ENCODE measurements at regions not wholly inside any gene's neighbourhood (a gene's known extent, or its start where the extent isn't known, plus 50 kb on each side); places are given as distances from the start of the nearest gene placed in this dataset.

GRCh38 chr21:28751176-28751575 lies 241.5 kb downstream of the LTN1 start:
- Histone ChIP-seq H3K4me1 (ENCODE audit: insufficient read depth, low read length, poor library complexity, severe bottlenecking) (no peaks in the 10 kb centered on the region), H3K27me3 (replicated peaks; ENCODE audit: insufficient read depth, low read depth, low read length, poor library complexity) (no peaks in the 10 kb centered on the region), H3K36me3 (ENCODE audit: insufficient read depth, low read length, poor library complexity, severe bottlenecking) (no peaks in the 10 kb centered on the region), H3K9me3 (ENCODE audit: low read depth, low read length, poor library complexity, severe bottlenecking) (no peaks in the 10 kb centered on the region), H3K4me3 (ENCODE audit: low read depth, low read length, poor library complexity, severe bottlenecking) (no peak overlapping the region), H3K27ac (ENCODE audit: low read depth, low read length, poor library complexity, severe bottlenecking) (no peak overlapping the region)
- no peak for DNase-seq (ENCODE audit: low spot score)
- intact Hi-C loops (cut with micrococcal nuclease; ENCODE audit: unreplicated experiment), result no loop called here
- TF ChIP-seq CTCF (conservative IDR thresholded peaks at IDR 0.05; ENCODE audit: low read depth, low read length) (no peak), EZH2 (IDR thresholded peaks at IDR 0.05; ENCODE audit: borderline replicate concordance, low read depth, low read length, poor library complexity, severe bottlenecking) (no peak)
- BruUV-seq (replicated peaks), result no TSS peak
- CTCF ChIA-PET, result no interaction called here
- POLR2A ChIA-PET (ENCODE audit: low non-redundant PET), result interaction anchor here (0.6 kb wide), 1 partner anchor 9 kb away, joined by 5 read pairs; no protein-coding TSS in a partner anchor

- Histone ChIP-seq H3K27ac (ENCODE audit: low read depth, low read length, poor library complexity, severe bottlenecking) (no peak overlapping the region), H3K36me3 (ENCODE audit: insufficient read depth, low read length, poor library complexity, severe bottlenecking) (no peaks in the 10 kb centered on the region), H3K9me3 (ENCODE audit: low read depth, low read length, poor library complexity, severe bottlenecking) (no peaks in the 10 kb centered on the region), H3K4me1 (ENCODE audit: insufficient read depth, low read length, poor library complexity, severe bottlenecking) (no peaks in the 10 kb centered on the region), H3K4me3 (ENCODE audit: low read depth, low read length, poor library complexity, severe bottlenecking) (no peak overlapping the region), H3K27me3 (replicated peaks; ENCODE audit: insufficient read depth, low read depth, low read length, poor library complexity) (no peaks in the 10 kb centered on the region)
- TF ChIP-seq CTCF (conservative IDR thresholded peaks at IDR 0.05; ENCODE audit: low read depth, low read length) (no peak), EZH2 (IDR thresholded peaks at IDR 0.05; ENCODE audit: borderline replicate concordance, low read depth, low read length, poor library complexity, severe bottlenecking) (no peak)
- intact Hi-C loops (cut with micrococcal nuclease; ENCODE audit: unreplicated experiment), result no loop called here
- BruUV-seq (replicated peaks), result no TSS peak
- CTCF ChIA-PET, result no interaction called here
- POLR2A ChIA-PET (ENCODE audit: low non-redundant PET), result no interaction called here
- no peak for DNase-seq (ENCODE audit: low spot score)
These were observed 242.1 kb downstream of the LTN1 start for GRCh38 chr21:28750565-28750964.

- Histone ChIP-seq H3K9me3 (ENCODE audit: low read depth, low read length, poor library complexity, severe bottlenecking) (no peaks in the 10 kb centered on the region), H3K4me3 (ENCODE audit: low read depth, low read length, poor library complexity, severe bottlenecking) (no peak overlapping the region), H3K27ac (ENCODE audit: low read depth, low read length, poor library complexity, severe bottlenecking) (no peak overlapping the region), H3K36me3 (ENCODE audit: insufficient read depth, low read length, poor library complexity, severe bottlenecking) (no peaks in the 10 kb centered on the region), H3K27me3 (replicated peaks; ENCODE audit: insufficient read depth, low read depth, low read length, poor library complexity) (no peaks in the 10 kb centered on the region), H3K4me1 (ENCODE audit: insufficient read depth, low read length, poor library complexity, severe bottlenecking) (no peaks in the 10 kb centered on the region)
- ChIA-PET CTCF (no interaction called here), POLR2A (ENCODE audit: low non-redundant PET) (no interaction called here)
- DNase-seq (ENCODE audit: low spot score), result no peak
- BruUV-seq (replicated peaks), result no TSS peak
- intact Hi-C loops (cut with micrococcal nuclease; ENCODE audit: unreplicated experiment), result loop anchor here (5.0 to 10.0 kb wide), 3 partner anchors 697 to 1985 kb away; no protein-coding TSS in a partner anchor
- TF ChIP-seq CTCF (conservative IDR thresholded peaks at IDR 0.05; ENCODE audit: low read depth, low read length) (no peak), EZH2 (IDR thresholded peaks at IDR 0.05; ENCODE audit: borderline replicate concordance, low read depth, low read length, poor library complexity, severe bottlenecking) (no peak)
These were observed 243.1 kb downstream of the LTN1 start for GRCh38 chr21:28749536-28749935.

Measured in A673 (cell line).